ACC112 (cell line): ENCODE measurements at regions not wholly inside any gene's neighbourhood (a gene's known extent, or its start where the extent isn't known, plus 50 kb on each side); places are given as distances from the start of the nearest gene placed in this dataset.
"Not testable (repeated sequence)": the region's sequence is repeated elsewhere in the genome, so short reads cannot be mapped to it uniquely, and the experiment has no call there.

Experiments used
- H2AFZ ChIP-seq: fragments of 200-600 bp; sonication (generic); one replicate; pipeline ENCODE4 v1.6.0; 2017; ENCODE audit warnings: antibody characterized with exemption, low read length; ENCODE audit not compliant: unreplicated experiment
- H3K27ac ChIP-seq: fragments of 200-600 bp; sonication (generic); 2 replicates; pipeline ENCODE4 v1.5.1; 2014; ENCODE audit warnings: low read depth, mild to moderate bottlenecking, antibody characterized with exemption, low read length, moderate library complexity
- H3K27me3 ChIP-seq: fragments of 200-600 bp; sonication (generic); 2 replicates; pipeline ENCODE4 v1.6.1; 2014; ENCODE audit warnings: mild to moderate bottlenecking, antibody characterized with exemption, low read length, moderate library complexity, mixed read lengths; ENCODE audit not compliant: insufficient read depth
- H3K36me3 ChIP-seq: fragments of 200-600 bp; sonication (generic); 2 replicates; pipeline ENCODE4 v1.6.1; 2016; ENCODE audit warnings: mild to moderate bottlenecking, antibody characterized with exemption, low read length, moderate library complexity, mixed read lengths; ENCODE audit not compliant: insufficient read depth
- H3K4me1 ChIP-seq: fragments of 200-600 bp; sonication (generic); one replicate; pipeline ENCODE4 v1.6.1; 2016; ENCODE audit warnings: low read length, mixed read lengths; ENCODE audit not compliant: insufficient read depth, unreplicated experiment, control insufficient read depth
- H3K4me3 ChIP-seq: fragments of 200-600 bp; sonication (generic); 2 replicates; pipeline ENCODE4 v1.5.1; 2014; ENCODE audit warnings: mild to moderate bottlenecking, low read depth, low read length
- H3K79me2 ChIP-seq: fragments of 200-600 bp; sonication (generic); one replicate; pipeline ENCODE4 v1.6.0; 2016; ENCODE audit warnings: low read length; ENCODE audit not compliant: control insufficient read depth, unreplicated experiment, insufficient read depth

DNA sequence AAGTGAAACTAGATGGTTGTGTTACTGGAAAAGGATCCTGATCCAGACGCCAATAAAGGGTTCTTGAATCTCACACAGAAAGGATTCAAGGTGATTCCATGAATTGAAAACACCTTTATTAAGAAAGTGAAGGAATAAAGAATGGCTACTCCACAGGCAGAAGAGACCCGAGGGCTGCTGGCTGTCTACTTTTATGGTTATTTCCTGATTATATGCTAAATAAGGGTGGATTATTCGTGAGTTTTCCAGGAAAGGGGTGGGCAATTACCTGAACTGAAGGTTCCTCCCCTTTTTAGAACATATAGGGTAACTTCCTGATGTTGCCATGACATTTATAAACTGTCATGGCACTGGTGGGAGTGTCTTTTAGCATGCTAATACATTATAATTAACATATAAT is 50.9 kb upstream of the WARS2 start:
- no peaks in the 10 kb centered on the region; the same call in 1 of the 2 replicates for H3K36me3 ChIP-seq
- H3K4me3 ChIP-seq = no peak overlapping the region
- no peak overlapping the region for H2AFZ ChIP-seq
- H3K4me1 ChIP-seq = no peaks in the 10 kb centered on the region
- no peaks in the 10 kb centered on the region for H3K79me2 ChIP-seq
- no peaks in the 10 kb centered on the region for H3K27me3 ChIP-seq
- H3K27ac ChIP-seq = no peak overlapping the region

- Histone ChIP-seq H3K27me3 (no peaks in the 10 kb centered on the region), H3K79me2 (no peaks in the 10 kb centered on the region), H3K4me1 (no peaks in the 10 kb centered on the region), H3K36me3 (no peaks in the 10 kb centered on the region), H2AFZ (no peak overlapping the region), H3K4me3 (no peak overlapping the region), H3K27ac (no peak overlapping the region)
Measured at GRCh38 chr1:119204197-119204960, 63.9 kb upstream of the WARS2 start.

GRCh38 chr1:119204961-119205357 is 64.5 kb upstream of the WARS2 start:
- no peaks in the 10 kb centered on the region for H3K79me2 ChIP-seq
- H2AFZ ChIP-seq = no peak overlapping the region
- no peaks in the 10 kb centered on the region for H3K27me3 ChIP-seq
- H3K27ac ChIP-seq = no peak overlapping the region
- no peaks in the 10 kb centered on the region for H3K4me1 ChIP-seq
- H3K36me3 ChIP-seq = no peaks in the 10 kb centered on the region
- no peak overlapping the region for H3K4me3 ChIP-seq

GRCh38 chr1:119209061-119209460 is 68.6 kb upstream of the WARS2 start:
- no peak overlapping the region for H3K27ac ChIP-seq
- no peaks in the 10 kb centered on the region for H3K36me3 ChIP-seq
- no peak overlapping the region for H2AFZ ChIP-seq
- no peaks in the 10 kb centered on the region for H3K79me2 ChIP-seq
- no peak overlapping the region for H3K4me3 ChIP-seq
- H3K27me3 ChIP-seq = no peaks in the 10 kb centered on the region
- H3K4me1 ChIP-seq = no peaks in the 10 kb centered on the region

GRCh38 chr1:119209596-119210295 is 69.3 kb upstream of the WARS2 start:
- Histone ChIP-seq H3K4me3 (no peak overlapping the region), H3K79me2 (no peaks in the 10 kb centered on the region), H3K27me3 (no peaks in the 10 kb centered on the region), H3K36me3 (no peaks in the 10 kb centered on the region), H3K4me1 (no peaks in the 10 kb centered on the region), H3K27ac (no peak overlapping the region), H2AFZ (no peak overlapping the region)

DNA sequence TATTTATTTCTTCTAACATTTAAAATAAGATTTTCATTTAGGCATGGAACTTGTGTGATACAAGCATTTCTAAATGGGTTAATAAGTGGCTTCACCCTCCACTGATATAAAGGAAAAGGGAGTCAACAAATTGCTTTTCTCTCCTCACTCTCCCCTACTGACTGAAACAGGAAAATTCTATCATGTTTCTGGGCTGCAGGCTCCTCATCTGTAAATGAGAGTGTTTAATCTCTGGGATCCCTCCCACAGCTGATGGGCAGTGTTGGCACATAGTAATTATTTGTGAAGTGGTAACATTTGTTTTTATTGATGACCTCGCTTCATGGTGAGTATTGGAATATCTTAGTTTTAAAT is 69.8 kb upstream of the WARS2 start:
- no peak overlapping the region for H3K27ac ChIP-seq
- H3K79me2 ChIP-seq = no peaks in the 10 kb centered on the region
- H3K36me3 ChIP-seq = no peaks in the 10 kb centered on the region
- H3K4me3 ChIP-seq = no peak overlapping the region
- no peaks in the 10 kb centered on the region for H3K4me1 ChIP-seq
- no peak overlapping the region for H2AFZ ChIP-seq
- no peaks in the 10 kb centered on the region for H3K27me3 ChIP-seq

DNA sequence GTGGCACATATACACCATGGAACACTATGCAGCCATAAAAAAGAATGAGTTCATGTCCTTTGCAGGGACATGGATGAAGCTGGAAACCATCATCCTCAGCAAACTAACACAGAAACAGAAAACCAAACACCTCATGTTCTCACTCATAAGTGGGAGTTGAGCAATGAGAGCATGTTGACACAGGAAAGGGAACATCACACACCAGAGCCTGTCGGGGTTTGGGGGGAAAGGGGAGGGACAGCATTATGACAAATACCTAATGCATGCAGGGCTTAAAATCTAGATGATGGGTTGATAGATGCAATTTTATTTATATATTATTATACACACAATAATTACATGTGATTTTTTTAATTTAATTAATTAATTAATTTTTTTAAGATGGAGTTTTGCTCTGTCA is 72.8 kb upstream of the WARS2 start:
- not testable (repeated sequence) for H3K27me3 ChIP-seq, H3K4me1 ChIP-seq, H3K4me3 ChIP-seq, H2AFZ ChIP-seq, H3K27ac ChIP-seq, H3K36me3 ChIP-seq, H3K79me2 ChIP-seq

- H3K36me3 ChIP-seq, H3K4me3 ChIP-seq, H3K79me2 ChIP-seq, H3K27me3 ChIP-seq, H3K27ac ChIP-seq, H3K4me1 ChIP-seq, H2AFZ ChIP-seq: not testable (repeated sequence)
Measured at GRCh38 chr1:119214961-119215360, 74.5 kb upstream of the WARS2 start.

DNA sequence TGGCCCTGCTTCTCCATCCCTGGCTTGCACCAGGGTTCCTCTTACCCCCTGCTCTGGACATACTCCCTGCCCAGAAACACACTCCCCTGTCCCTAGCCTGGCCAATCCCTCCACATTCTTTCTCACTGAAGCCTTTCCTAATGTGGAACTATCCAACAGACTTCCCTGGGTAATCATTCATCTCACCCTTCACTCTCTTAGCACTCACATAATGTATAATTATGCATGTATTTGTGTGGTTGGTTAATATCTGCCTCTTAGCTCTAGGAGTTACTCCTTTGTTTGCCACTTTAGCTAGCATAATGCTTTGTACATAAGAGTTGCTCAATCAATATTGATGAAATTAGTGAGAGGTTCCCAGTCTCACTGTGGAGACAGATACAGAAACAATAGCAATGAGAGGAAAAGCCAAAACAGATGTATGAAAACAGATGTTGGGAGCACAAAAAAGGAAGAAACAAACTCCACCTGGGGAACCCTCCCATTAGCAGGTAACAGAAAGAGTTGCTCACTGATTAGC is 76.9 kb upstream of the WARS2 start:
- Histone ChIP-seq H3K4me3 (no peak overlapping the region), H3K79me2 (no peaks in the 10 kb centered on the region), H3K36me3 (no peaks in the 10 kb centered on the region), H3K27me3 (no peaks in the 10 kb centered on the region), H3K27ac (no peak overlapping the region), H3K4me1 (no peaks in the 10 kb centered on the region), H2AFZ (no peak overlapping the region)

DNA sequence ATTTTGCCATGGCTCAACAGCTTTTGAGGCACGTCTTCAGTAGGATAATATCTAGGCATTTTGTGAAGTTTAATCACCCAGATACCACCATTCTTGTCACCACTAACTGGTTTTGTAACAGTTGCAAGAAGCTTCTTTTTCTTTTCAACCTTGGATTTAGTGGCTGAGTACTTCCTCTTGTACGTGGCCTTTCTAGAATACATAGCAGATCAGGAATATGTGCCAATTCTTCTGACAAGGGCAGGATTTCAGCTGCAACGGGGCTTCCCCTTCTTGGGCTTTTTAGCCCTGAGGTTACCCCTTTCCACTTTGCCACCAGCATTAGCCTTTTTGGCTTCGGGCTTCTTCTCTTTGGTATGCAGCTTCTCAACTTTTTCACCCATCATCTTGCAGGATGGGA is 79.3 kb upstream of the WARS2 start:
- Histone ChIP-seq H3K36me3 (no peaks in the 10 kb centered on the region), H3K27me3 (no peaks in the 10 kb centered on the region), H3K4me3 (no peak overlapping the region), H3K79me2 (no peaks in the 10 kb centered on the region), H2AFZ (no peak overlapping the region), H3K27ac (no peak overlapping the region), H3K4me1 (no peaks in the 10 kb centered on the region)

DNA sequence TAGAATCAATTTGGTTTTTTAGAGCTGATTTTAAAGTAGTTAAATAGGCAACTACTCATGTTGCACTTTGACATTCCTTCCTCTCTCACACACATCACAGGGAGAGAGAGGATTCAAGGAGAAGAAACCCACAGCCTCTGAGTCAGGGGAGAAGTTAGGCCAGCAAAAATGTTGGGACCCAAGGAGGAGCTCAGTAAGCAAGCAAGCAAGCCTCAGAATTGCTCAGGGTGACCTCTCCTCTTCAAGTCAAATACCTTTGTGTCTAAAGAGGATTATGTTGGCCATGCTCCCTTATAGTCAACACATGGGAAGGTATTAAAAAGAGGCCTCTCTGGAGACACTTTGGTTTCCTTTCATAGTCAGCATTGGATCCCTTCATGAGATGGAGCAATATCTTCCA is 80.5 kb upstream of the WARS2 start:
- no peaks in the 10 kb centered on the region for H3K36me3 ChIP-seq
- no peak overlapping the region for H3K4me3 ChIP-seq
- no peak overlapping the region for H3K27ac ChIP-seq
- no peak overlapping the region for H2AFZ ChIP-seq
- H3K27me3 ChIP-seq = no peaks in the 10 kb centered on the region
- no peaks in the 10 kb centered on the region for H3K79me2 ChIP-seq
- H3K4me1 ChIP-seq = no peaks in the 10 kb centered on the region
